Duodenal mucosa (tissue), 2 donors: ENCODE measurements at regions not wholly inside any gene's neighbourhood (a gene's known extent, or its start where the extent isn't known, plus 50 kb on each side); places are given as distances from the start of the nearest gene placed in this dataset.

Experiments
- H3K27ac ChIP-seq: one replicate; pipeline ENCODE4 v1.7.0; 2013; ENCODE audit warnings: low read depth, low read length
- H3K27me3 ChIP-seq, 2 donors: one replicate each; pipeline ENCODE4 v1.7.0; 2013; ENCODE audit warnings: low read length in 2 of 2, control low read depth in 1 of 2; ENCODE audit not compliant: insufficient read depth in 2 of 2, control insufficient read depth in 1 of 2
- H3K36me3 ChIP-seq, 2 donors: one replicate each; pipeline ENCODE4 v1.7.0; 2013; ENCODE audit warnings: low read length in 2 of 2, control low read depth in 1 of 2; ENCODE audit not compliant: insufficient read depth in 2 of 2, control insufficient read depth in 1 of 2
- H3K4me1 ChIP-seq, 2 donors: one replicate each; pipeline ENCODE4 v1.7.0; 2013; ENCODE audit warnings: low read length in 2 of 2, control low read depth in 1 of 2; ENCODE audit not compliant: insufficient read depth in 2 of 2, control insufficient read depth in 1 of 2
- H3K4me3 ChIP-seq, 2 donors: one replicate each; pipeline ENCODE4 v1.7.0; 2013; ENCODE audit warnings: low read length in 2 of 2, low read depth in 1 of 2
- H3K9ac ChIP-seq, 2 donors: one replicate each; pipeline ENCODE4 v1.7.0; 2013; ENCODE audit warnings: low read length in 2 of 2, low read depth in 1 of 2
- H3K9me3 ChIP-seq, 2 donors: one replicate each; pipeline ENCODE4 v1.7.0; 2013; ENCODE audit warnings: low read length in 2 of 2, control low read depth in 1 of 2; ENCODE audit not compliant: control insufficient read depth in 1 of 2

- no peak overlapping the region for H3K27ac ChIP-seq
- H3K4me1 ChIP-seq, result no peaks in the 10 kb centered on the region
- no peaks in the 10 kb centered on the region for H3K36me3 ChIP-seq
- no peak overlapping the region for H3K4me3 ChIP-seq
- H3K9me3 ChIP-seq, result no peaks in the 10 kb centered on the region
- no peak overlapping the region for H3K9ac ChIP-seq
- no peaks in the 10 kb centered on the region for H3K27me3 ChIP-seq
Measured at GRCh38 chr9:89984214-89984613, 379.4 kb downstream of the GADD45G start.

DNA sequence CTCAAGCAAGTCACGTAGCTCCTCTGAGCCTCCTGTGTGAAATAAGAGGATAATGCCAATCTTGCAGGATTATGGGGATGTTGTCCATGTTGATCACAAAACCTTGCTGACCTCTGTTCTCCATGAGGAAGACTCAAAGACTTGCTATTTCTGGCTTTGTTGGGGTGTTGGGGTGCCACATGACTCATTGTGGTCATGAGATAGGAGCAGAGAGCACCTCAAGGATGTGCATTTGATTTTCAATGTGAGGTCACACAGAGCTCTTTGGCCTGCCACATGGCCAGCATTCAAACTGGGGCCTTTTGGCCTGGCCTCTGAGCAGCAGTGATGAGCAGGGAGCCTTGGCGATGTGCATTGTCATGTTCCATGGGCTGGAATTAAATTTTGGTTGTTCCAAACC, 380.3 kb downstream of the GADD45G start:
- H3K27ac ChIP-seq, result no peak overlapping the region
- no peaks in the 10 kb centered on the region for H3K4me1 ChIP-seq
- no peak overlapping the region for H3K4me3 ChIP-seq
- no peak overlapping the region for H3K9ac ChIP-seq
- no peaks in the 10 kb centered on the region for H3K36me3 ChIP-seq
- no peaks in the 10 kb centered on the region for H3K9me3 ChIP-seq
- no peaks in the 10 kb centered on the region for H3K27me3 ChIP-seq

DNA sequence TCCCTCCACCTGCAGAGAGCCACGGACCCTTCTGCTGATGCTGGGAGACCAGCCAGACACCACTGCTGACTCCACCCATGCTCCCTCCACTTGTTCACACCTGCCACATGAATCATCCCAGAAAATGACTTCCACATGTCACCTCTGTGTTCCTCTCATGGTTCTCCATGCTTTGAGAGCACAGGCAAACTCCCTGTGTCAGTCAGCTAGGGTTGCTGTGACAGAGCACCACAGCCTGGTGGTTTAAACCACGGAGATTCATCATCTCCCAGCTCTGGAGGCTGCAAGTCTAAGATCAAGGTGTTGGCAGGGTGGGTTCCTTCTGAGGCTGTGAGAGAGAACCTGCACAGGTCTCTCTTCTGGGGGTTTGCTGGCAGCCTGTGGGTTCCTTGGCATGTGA, 381.4 kb downstream of the GADD45G start:
- no peak overlapping the region for H3K9ac ChIP-seq
- H3K27me3 ChIP-seq, result no peaks in the 10 kb centered on the region
- H3K36me3 ChIP-seq, result no peaks in the 10 kb centered on the region
- H3K4me3 ChIP-seq, result no peak overlapping the region
- H3K9me3 ChIP-seq, result no peaks in the 10 kb centered on the region
- no peak overlapping the region for H3K27ac ChIP-seq
- H3K4me1 ChIP-seq, result peaks cover 0 to 5% of the 10 kb centered on the region in 2 donors

- Histone ChIP-seq H3K36me3 (no peaks in the 10 kb centered on the region), H3K27me3 (no peaks in the 10 kb centered on the region), H3K9me3 (no peaks in the 10 kb centered on the region), H3K9ac (no peak overlapping the region), H3K4me1 (peaks cover 8 to 20% of the 10 kb centered on the region in 2 donors), H3K4me3 (no peak overlapping the region), H3K27ac (no peak overlapping the region)
Measured at GRCh38 chr9:89988458-89988857, 383.6 kb downstream of the GADD45G start.

DNA sequence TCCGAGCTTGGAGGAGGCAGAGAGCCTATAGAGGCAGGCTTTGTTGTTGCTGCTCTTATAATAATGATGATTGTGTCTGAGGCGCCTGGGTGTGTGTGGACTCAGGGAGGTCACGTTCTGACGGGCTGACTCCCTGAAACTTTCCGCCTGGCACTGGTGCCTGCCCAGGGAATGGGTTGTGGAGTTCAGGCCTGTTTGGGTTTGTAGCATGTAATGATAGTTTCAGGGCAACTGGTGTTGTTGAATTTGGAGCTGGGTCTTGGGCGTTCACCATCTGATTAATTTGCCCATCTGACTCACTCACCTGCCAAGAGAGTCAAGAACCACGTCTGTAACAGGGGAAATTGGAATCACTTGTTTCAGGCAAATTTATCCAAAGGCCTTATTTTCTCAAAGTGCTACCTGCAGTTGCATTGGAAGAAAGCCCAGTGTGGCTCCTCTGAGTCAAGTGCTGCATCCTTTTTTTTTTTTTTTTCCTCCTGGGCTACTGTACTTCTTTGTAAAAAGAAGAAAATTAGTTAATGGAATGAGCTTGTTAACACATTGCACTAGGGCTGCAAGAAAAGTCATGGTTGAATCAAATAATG, 386.5 kb downstream of the GADD45G start:
- Histone ChIP-seq H3K9ac (no peak overlapping the region), H3K4me1 (peaks cover 25 to 37% of the 10 kb centered on the region in 2 donors), H3K27ac (no peak overlapping the region)

GRCh38 chr9:89992326-89993198, 387.8 kb downstream of the GADD45G start:
- Histone ChIP-seq H3K9me3 (no peaks in the 10 kb centered on the region), H3K9ac (no peak overlapping the region), H3K27ac (no peak overlapping the region), H3K27me3 (no peaks in the 10 kb centered on the region), H3K36me3 (no peaks in the 10 kb centered on the region), H3K4me3 (no peak overlapping the region), H3K4me1 (peaks cover 25 to 44% of the 10 kb centered on the region in 2 donors)

More for the DNA sequence above, 386.5 kb downstream of the GADD45G start:
- Histone ChIP-seq H3K9me3 (no peaks in the 10 kb centered on the region), H3K27me3 (no peaks in the 10 kb centered on the region), H3K36me3 (no peaks in the 10 kb centered on the region), H3K4me3 (no peak overlapping the region)

- peaks cover 33 to 51% of the 10 kb centered on the region in 2 donors for H3K4me1 ChIP-seq
- no peaks in the 10 kb centered on the region for H3K9me3 ChIP-seq
- peak overlapping the region; percentile 3 to 15 for H3K9ac ChIP-seq
- peak overlapping the region in 1 of 2 donors; percentile 26 for H3K4me3 ChIP-seq
- peak overlapping the region; percentile 41 for H3K27ac ChIP-seq
- H3K36me3 ChIP-seq, result no peaks in the 10 kb centered on the region
- H3K27me3 ChIP-seq, result no peaks in the 10 kb centered on the region
Measured at GRCh38 chr9:89993678-89994630, 389.1 kb downstream of the GADD45G start.

DNA sequence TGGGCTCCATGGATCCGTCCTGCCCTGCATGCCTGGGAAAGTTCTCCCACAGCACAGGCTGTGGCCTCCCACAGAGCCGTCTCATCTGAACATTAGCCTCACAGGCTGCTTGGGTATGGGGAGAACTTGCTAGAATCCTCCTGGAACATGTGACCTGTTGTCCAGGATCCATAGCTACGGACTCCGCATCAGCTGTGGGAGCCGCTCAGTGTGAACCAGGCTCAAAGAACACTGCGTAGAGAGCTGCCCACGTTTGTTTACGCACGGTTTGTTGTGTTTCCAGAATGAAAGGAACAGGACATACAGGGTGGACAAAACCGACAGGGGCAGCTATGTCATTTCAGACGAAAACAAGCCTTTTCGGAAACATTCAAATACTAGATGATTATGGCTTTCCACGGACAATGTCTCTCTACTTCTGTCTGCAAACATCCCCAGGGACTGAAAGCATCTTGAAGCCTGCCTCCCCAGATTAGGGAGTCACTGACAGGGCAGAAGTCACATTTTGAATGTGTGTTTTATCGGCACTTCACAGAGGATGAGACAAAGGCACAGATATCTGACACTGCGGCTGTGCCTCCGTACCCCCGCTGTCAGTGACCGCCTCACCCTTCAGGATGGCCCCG, 390.3 kb downstream of the GADD45G start:
- Histone ChIP-seq H3K9ac (peak overlapping the region in 1 of 2 donors; percentile 3), H3K36me3 (no peaks in the 10 kb centered on the region), H3K9me3 (no peaks in the 10 kb centered on the region), H3K4me1 (peaks cover 44 to 63% of the 10 kb centered on the region in 2 donors), H3K27ac (no peak overlapping the region), H3K4me3 (no peak overlapping the region), H3K27me3 (no peaks in the 10 kb centered on the region)

DNA sequence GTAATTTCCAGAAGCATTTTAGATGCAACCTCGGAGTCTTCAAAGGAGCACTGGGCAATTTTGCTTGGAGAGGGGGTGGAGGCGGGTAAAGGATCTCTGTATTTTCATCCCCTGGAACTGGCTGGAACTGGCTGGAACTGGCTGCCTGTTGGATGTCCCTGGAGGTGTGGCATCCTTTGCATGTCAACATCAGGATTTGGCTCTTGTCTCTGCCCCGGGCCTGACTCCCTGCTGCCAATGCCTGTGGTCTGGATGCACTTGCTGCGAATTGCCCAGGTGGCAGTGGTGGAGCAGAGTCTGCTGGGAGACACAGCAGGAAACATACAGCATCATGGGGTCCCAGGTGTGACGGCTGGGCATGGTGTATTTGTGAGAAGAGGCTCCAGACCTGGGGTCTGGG, 391.3 kb downstream of the GADD45G start:
- H3K36me3 ChIP-seq, result no peaks in the 10 kb centered on the region
- H3K9me3 ChIP-seq, result no peaks in the 10 kb centered on the region
- no peak overlapping the region for H3K4me3 ChIP-seq
- H3K27me3 ChIP-seq, result no peaks in the 10 kb centered on the region
- H3K27ac ChIP-seq, result no peak overlapping the region
- peaks cover 54 to 68% of the 10 kb centered on the region in 2 donors for H3K4me1 ChIP-seq
- no peak overlapping the region for H3K9ac ChIP-seq
